IMR-90 (cell line): ENCODE measurements at regions not wholly inside any gene's neighbourhood (a gene's known extent, or its start where the extent isn't known, plus 50 kb on each side); places are given as distances from the start of the nearest gene placed in this dataset.

ENCODE experiments used
- ATAC-seq: fragments of 200-7000 bp; cut with Tn5 transposase; 2 replicates; pipeline ENCODE4 v1.9.1; 2020; ENCODE audit warnings: low read depth, mild to moderate bottlenecking, moderate library complexity
- BruUV-seq: library from RNA; stranded (reverse); fragments of 400-500 nt; replicated peaks from 2 replicates; lab custom pipeline; 2021; lab: Mats Ljungman, UMichigan
- CTCF ChIA-PET: fragments of 300-600 bp; formaldehyde crosslinking; extraction: SDS; loops from one replicate; lab custom pipeline; 2021; ENCODE audit warnings: antibody characterized with exemption; lab: Yijun Ruan, JAX
- POLR2A ChIA-PET: fragments of 300-600 bp; sonication (Branson Sonifier 250); formaldehyde crosslinking; loops from one replicate; lab custom pipeline; 2022; ENCODE audit warnings: antibody characterized with exemption; ENCODE audit not compliant: unreplicated experiment; lab: Charles Lee
- DNase-seq: peaks from one replicate; pipeline ENCODE4 v3.0.0; 2013
- H2AFZ ChIP-seq: replicated peaks from 2 replicates; pipeline ENCODE3; 2013; ENCODE audit warnings: low read length, mild to moderate bottlenecking; ENCODE audit not compliant: poor library complexity
- H2AK5ac ChIP-seq: 2 replicates; pipeline ENCODE4 v1.6.1; 2013; ENCODE audit warnings: low read depth, low read length, inconsistent platforms
- H2AK9ac ChIP-seq: replicated peaks from 2 replicates; pipeline ENCODE3; 2013; ENCODE audit warnings: mild to moderate bottlenecking, low read depth, low read length, moderate library complexity; ENCODE audit not compliant: poor library complexity
- H2BK120ac ChIP-seq: 2 replicates; pipeline ENCODE4 v1.6.1; 2013; ENCODE audit warnings: low read depth, low read length, inconsistent platforms
- H2BK15ac ChIP-seq: 3 replicates; pipeline ENCODE4 v1.6.1; 2013; ENCODE audit warnings: low read depth, low read length, inconsistent platforms
- H2BK20ac ChIP-seq: 2 replicates; pipeline ENCODE4 v1.6.1; 2013; ENCODE audit warnings: low read depth, mild to moderate bottlenecking, inconsistent platforms, low read length, moderate library complexity
- H2BK5ac ChIP-seq: 2 replicates; pipeline ENCODE4 v1.6.1; 2013; ENCODE audit warnings: mild to moderate bottlenecking, low read depth, low read length, inconsistent platforms; ENCODE audit not compliant: poor library complexity, severe bottlenecking
- H3K14ac ChIP-seq: replicated peaks from 2 replicates; pipeline ENCODE4 v1.6.1; 2013; ENCODE audit warnings: low read depth, low read length, inconsistent platforms
- H3K18ac ChIP-seq: 2 replicates; pipeline ENCODE4 v1.6.1; 2013; ENCODE audit warnings: low read depth, low read length, control low read depth
- H3K23ac ChIP-seq: 2 replicates; pipeline ENCODE4 v1.6.1; 2013; ENCODE audit warnings: low read depth, low read length, inconsistent platforms
- H3K27ac ChIP-seq: 2 replicates; pipeline ENCODE4 v1.5.1; 2013; ENCODE audit warnings: mild to moderate bottlenecking, control low read depth, low read length; ENCODE audit not compliant: insufficient read depth
- H3K27me3 ChIP-seq: 2 replicates; pipeline ENCODE4 v1.6.1; 2013; ENCODE audit warnings: low read length; ENCODE audit not compliant: control insufficient read depth, insufficient read depth
- H3K36me3 ChIP-seq: 2 replicates; pipeline ENCODE4 v1.6.1; 2013; ENCODE audit warnings: low read length, mixed read lengths; ENCODE audit not compliant: control insufficient read depth, insufficient read depth
- H3K4ac ChIP-seq: 2 replicates; pipeline ENCODE4 v1.6.1; 2013; ENCODE audit warnings: low read depth, low read length, inconsistent platforms
- H3K4me1 ChIP-seq: 2 replicates; pipeline ENCODE4 v1.6.1; 2013; ENCODE audit warnings: low read length, mixed read lengths; ENCODE audit not compliant: control insufficient read depth, insufficient read depth
- H3K4me2 ChIP-seq: 2 replicates; pipeline ENCODE4 v1.6.1; 2013; ENCODE audit warnings: low read depth, mild to moderate bottlenecking, control low read depth, low read length, moderate library complexity
- H3K4me3 ChIP-seq: 2 replicates; pipeline ENCODE4 v1.5.1; 2013; ENCODE audit warnings: low read depth, mild to moderate bottlenecking, control low read depth, low read length, moderate library complexity; ENCODE audit not compliant: insufficient read depth
- H3K56ac ChIP-seq: 2 replicates; pipeline ENCODE4 v1.6.1; 2013; ENCODE audit warnings: low read length, inconsistent platforms; ENCODE audit not compliant: insufficient read depth; ENCODE audit errors: extremely low read depth
- H3K79me1 ChIP-seq, 2 experiments: 2 replicates each; pipeline ENCODE4 v1.6.1; 2013; ENCODE audit warnings: low read length in 2 of 2, inconsistent platforms in 1 of 2, low read depth in 1 of 2
- H3K9ac ChIP-seq: 2 replicates; pipeline ENCODE4 v1.6.1; 2013; ENCODE audit warnings: low read depth, low read length, control low read depth
- H3K9me1 ChIP-seq: 2 replicates; pipeline ENCODE4 v1.6.1; 2013; ENCODE audit warnings: low read length, inconsistent platforms; ENCODE audit not compliant: insufficient read depth
- H3K9me3 ChIP-seq: 2 replicates; pipeline ENCODE4 v1.6.1; 2013; ENCODE audit warnings: low read length; ENCODE audit not compliant: control insufficient read depth, insufficient read depth
- H4K20me1 ChIP-seq: 2 replicates; pipeline ENCODE4 v1.6.1; 2013; ENCODE audit warnings: low read length, inconsistent platforms; ENCODE audit not compliant: insufficient read depth
- H4K5ac ChIP-seq: 2 replicates; pipeline ENCODE4 v1.6.1; 2013; ENCODE audit warnings: mild to moderate bottlenecking, low read depth, low read length, control low read depth
- H4K8ac ChIP-seq, 2 experiments: 2 replicates each; pipeline ENCODE4 v1.6.1; 2013; ENCODE audit warnings: low read depth in 2 of 2, low read length in 2 of 2, control low read depth in 1 of 2, inconsistent platforms in 1 of 2
- H4K91ac ChIP-seq: 2 replicates; pipeline ENCODE4 v1.6.1; 2013; ENCODE audit warnings: low read depth, low read length, inconsistent platforms; ENCODE audit not compliant: insufficient read depth
- CHD1 ChIP-seq: IDR thresholded peaks from 2 replicates; pipeline ENCODE4 v1.6.1; 2012; ENCODE audit warnings: low read depth, low read length, improper control_type of control experiment
- WGBS, 2 experiments: methylation state at CpG; one replicate each; pipeline versions ENCODE4 v1.1.5 to v1.1.7; 2013; ENCODE audit warnings: missing lambda C conversion rate in 2 of 2; ENCODE audit not compliant: insufficient read length in 1 of 2; ENCODE audit errors: extremely low coverage in 2 of 2; 5-methylcytosine and 5-hydroxymethylcytosine counted together
- dilution Hi-C: fragments of 300-500 bp; cut with HindIII; formaldehyde crosslinking; loops from one replicate; pipeline ENCODE4 v1.14.3; 2018; ENCODE audit warnings: low sequenced_read_pairs; ENCODE audit not compliant: unreplicated experiment
- in situ Hi-C: fragments of 300-500 bp; cut with MboI; formaldehyde crosslinking; loops from 3 replicates; pipeline ENCODE4 v1.14.3; 2019; ENCODE audit warnings: low sequenced_read_pairs, inconsistent platforms, mixed read lengths
- intact Hi-C: fragments of 100-400 bp; cut with micrococcal nuclease; formaldehyde crosslinking; loops from 2 replicates; pipeline ENCODE4 v1.10.0; 2022

- DNase-seq, result no peak
- H2AK5ac ChIP-seq, result no peak overlapping the region
Measured at GRCh38 chr1:229752679-229753078, 126.6 kb downstream of the URB2 start.

More at GRCh38 chr1:229752679-229753078, 126.6 kb downstream of the URB2 start:
- Histone ChIP-seq H3K27me3 (no peaks in the 10 kb centered on the region), H3K56ac (no peak overlapping the region), H3K9ac (no peak overlapping the region), H2AK9ac (no peak overlapping the region), H3K9me1 (no peaks in the 10 kb centered on the region), H3K4me3 (no peak overlapping the region), H3K9me3 (peaks cover 2% of the 10 kb centered on the region; the same call in 1 of the 2 replicates), H3K4me1 (no peaks in the 10 kb centered on the region), H2BK15ac (no peak overlapping the region), H3K79me1 (no peaks in the 10 kb centered on the region), H3K14ac (no peak overlapping the region), H3K27ac (no peak overlapping the region), H3K18ac (no peak overlapping the region), H4K8ac (no peak overlapping the region), H3K4ac (no peak overlapping the region), H2BK5ac (no peak overlapping the region), H2AFZ (no peak overlapping the region), H2BK120ac (no peak overlapping the region), H3K36me3 (no peaks in the 10 kb centered on the region), H3K4me2 (no peak overlapping the region), H2BK20ac (no peak overlapping the region), H4K5ac (no peak overlapping the region), H4K91ac (no peak overlapping the region), H3K23ac (no peak overlapping the region), H4K20me1 (no peaks in the 10 kb centered on the region)
- WGBS, 2 experiments, result no CpG with 5 or more reads among the region's 5 CpGs
- no peak for ATAC-seq
- in situ Hi-C loops (no loop called here), dilution Hi-C loops (no loop called here), intact Hi-C loops (no loop called here)
- CTCF ChIA-PET, result no interaction called here
- POLR2A ChIA-PET, result no interaction called here
- no TSS peak for BruUV-seq
- no peak for TF ChIP-seq CHD1
